Fibroblast of the conjunctiva (primary cell): ENCODE measurements at regions not wholly inside any gene's neighbourhood (a gene's known extent, or its start where the extent isn't known, plus 50 kb on each side); places are given as distances from the start of the nearest gene placed in this dataset.
"Not testable (repeated sequence)": the region's sequence is repeated elsewhere in the genome, so short reads cannot be mapped to it uniquely, and the experiment has no call there.

ENCODE experiments used
- DNase-seq: peaks from one replicate; pipeline ENCODE4 v3.0.0-alpha.2; 2010; ENCODE audit warnings: low read depth

- no peak for DNase-seq
Measured at GRCh38 chr1:222865718-222866117, 50.9 kb downstream of the DISP1 start.

GRCh38 chr1:222867316-222867715 is 52.5 kb downstream of the DISP1 start:
- DNase-seq, result no peak

- DNase-seq, result no peak
Measured at GRCh38 chr1:222876182-222876581, 61.3 kb downstream of the DISP1 start.

GRCh38 chr1:222877854-222878253 is 63.0 kb downstream of the DISP1 start:
- DNase-seq, result no peak

GRCh38 chr1:222880587-222880986 is 65.7 kb downstream of the DISP1 start:
- DNase-seq, result no peak

GRCh38 chr1:222886194-222886854 is 71.5 kb downstream of the DISP1 start:
- DNase-seq, result no peak

GRCh38 chr1:222886878-222887351 is 72.1 kb downstream of the DISP1 start:
- DNase-seq, result no peak

GRCh38 chr1:222889440-222889839 is 74.6 kb downstream of the DISP1 start:
- no peak for DNase-seq

GRCh38 chr1:222890716-222891115 is 75.9 kb downstream of the DISP1 start:
- DNase-seq, result no peak

GRCh38 chr1:222891578-222891977 is 76.7 kb downstream of the DISP1 start:
- DNase-seq, result no peak

- DNase-seq, result no peak
Measured at GRCh38 chr1:222892137-222892769, 77.4 kb downstream of the DISP1 start.

GRCh38 chr1:222893255-222893654 is 78.4 kb downstream of the DISP1 start:
- DNase-seq, result no peak

GRCh38 chr1:222894331-222894730 is 79.5 kb downstream of the DISP1 start:
- no peak for DNase-seq

GRCh38 chr1:222896630-222897526 is 82.0 kb downstream of the DISP1 start:
- no peak for DNase-seq

- DNase-seq, result no peak
Measured at GRCh38 chr1:222897527-222898190, 82.8 kb downstream of the DISP1 start.

GRCh38 chr1:222898191-222898527 is 83.3 kb downstream of the DISP1 start:
- DNase-seq, result no peak

- DNase-seq, result no peak
Measured at GRCh38 chr1:222899471-222899870, 84.6 kb downstream of the DISP1 start.

- DNase-seq, result no peak
Measured at GRCh38 chr1:222904451-222904850, 89.6 kb downstream of the DISP1 start.

- no peak for DNase-seq
Measured at GRCh38 chr1:222905151-222905550, 90.3 kb downstream of the DISP1 start.

- not testable (repeated sequence) for DNase-seq
Measured at GRCh38 chr1:222906271-222906739, 91.5 kb downstream of the DISP1 start.

GRCh38 chr1:222909586-222909985 is 94.7 kb downstream of the DISP1 start:
- DNase-seq, result no peak

- no peak for DNase-seq
Measured at GRCh38 chr1:222910699-222911098, 95.9 kb downstream of the DISP1 start.
